Uterus (tissue), 2 donors: ENCODE measurements at regions not wholly inside any gene's neighbourhood (a gene's known extent, or its start where the extent isn't known, plus 50 kb on each side); places are given as distances from the start of the nearest gene placed in this dataset.

ENCODE experiments used
- POLR2A ChIP-seq, 2 donors: fragments of 450-650 bp; IDR thresholded peaks; one replicate each; pipeline ENCODE4 v1.6.1; 2016; ENCODE audit warnings: antibody characterized with exemption in 2 of 2, mild to moderate bottlenecking in 1 of 2, moderate library complexity in 1 of 2
- TF ChIP-seq, protein P1 (sequence below), 4 experiments: fragments of 200-600 bp in 2 of 4; fragments of 450-650 bp in 2 of 4; sonication (generic) in 2 of 4; IDR thresholded peaks; one replicate each; pipeline ENCODE4 v1.5.1; 2016 to 2019; ENCODE audit warnings: antibody characterized with exemption in 4 of 4, mild to moderate bottlenecking in 2 of 4, moderate library complexity in 1 of 4

DNA sequence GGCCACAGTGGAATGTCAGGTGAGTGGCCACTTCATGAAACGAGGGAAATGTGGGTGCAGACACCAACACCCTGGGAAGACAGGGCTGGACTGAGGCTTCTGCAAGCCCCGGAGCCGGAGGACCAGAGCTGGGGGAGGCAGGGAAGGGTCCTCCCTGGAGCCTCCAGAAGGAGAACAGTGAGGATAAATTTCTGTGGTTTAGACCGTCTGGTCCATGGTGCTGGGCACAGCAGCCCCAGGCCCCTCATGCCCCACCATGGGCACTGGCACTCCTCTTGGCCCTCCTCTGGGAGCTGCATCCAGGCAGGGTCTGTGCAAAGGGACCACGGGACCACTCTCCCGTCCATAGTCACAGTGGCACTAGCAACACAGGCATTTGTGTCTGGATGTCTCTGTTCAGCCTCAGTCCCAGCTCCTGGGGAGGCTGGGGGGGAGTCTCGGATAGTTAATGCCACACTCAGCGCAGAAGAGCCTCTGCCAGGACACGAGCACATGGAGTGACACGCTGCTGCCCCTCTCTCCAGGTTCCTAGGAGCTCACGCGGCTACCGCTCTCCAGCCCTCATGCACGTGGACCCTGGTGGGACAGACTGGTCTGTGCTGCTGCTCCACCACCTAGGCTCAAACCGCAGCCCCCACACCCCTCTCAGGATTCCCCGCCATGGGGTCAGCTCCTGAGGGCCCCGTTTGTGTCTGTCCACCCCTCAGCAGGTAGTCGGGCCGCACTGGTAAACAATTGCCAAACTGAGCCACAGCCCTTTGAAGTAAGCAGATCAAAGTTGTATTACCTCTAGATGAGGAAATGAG lies 305.9 kb upstream of the SALL3 start:
- TF ChIP-seq, protein P1, sequence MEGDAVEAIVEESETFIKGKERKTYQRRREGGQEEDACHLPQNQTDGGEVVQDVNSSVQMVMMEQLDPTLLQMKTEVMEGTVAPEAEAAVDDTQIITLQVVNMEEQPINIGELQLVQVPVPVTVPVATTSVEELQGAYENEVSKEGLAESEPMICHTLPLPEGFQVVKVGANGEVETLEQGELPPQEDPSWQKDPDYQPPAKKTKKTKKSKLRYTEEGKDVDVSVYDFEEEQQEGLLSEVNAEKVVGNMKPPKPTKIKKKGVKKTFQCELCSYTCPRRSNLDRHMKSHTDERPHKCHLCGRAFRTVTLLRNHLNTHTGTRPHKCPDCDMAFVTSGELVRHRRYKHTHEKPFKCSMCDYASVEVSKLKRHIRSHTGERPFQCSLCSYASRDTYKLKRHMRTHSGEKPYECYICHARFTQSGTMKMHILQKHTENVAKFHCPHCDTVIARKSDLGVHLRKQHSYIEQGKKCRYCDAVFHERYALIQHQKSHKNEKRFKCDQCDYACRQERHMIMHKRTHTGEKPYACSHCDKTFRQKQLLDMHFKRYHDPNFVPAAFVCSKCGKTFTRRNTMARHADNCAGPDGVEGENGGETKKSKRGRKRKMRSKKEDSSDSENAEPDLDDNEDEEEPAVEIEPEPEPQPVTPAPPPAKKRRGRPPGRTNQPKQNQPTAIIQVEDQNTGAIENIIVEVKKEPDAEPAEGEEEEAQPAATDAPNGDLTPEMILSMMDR (IDR thresholded peaks at IDR 0.05) = no peak
- no peak for TF ChIP-seq POLR2A (IDR thresholded peaks at IDR 0.05)
